SHP77 (cell line): ENCODE measurements at regions not wholly inside any gene's neighbourhood (a gene's known extent, or its start where the extent isn't known, plus 50 kb on each side); places are given as distances from the start of the nearest gene placed in this dataset.
"Not testable (repeated sequence)": the region's sequence is repeated elsewhere in the genome, so short reads cannot be mapped to it uniquely, and the experiment has no call there.

Experiments used
- DNase-seq, 2 experiments: peaks; one replicate each; lab custom pipeline; 2025; lab: John Stamatoyannopoulos, UW

DNA sequence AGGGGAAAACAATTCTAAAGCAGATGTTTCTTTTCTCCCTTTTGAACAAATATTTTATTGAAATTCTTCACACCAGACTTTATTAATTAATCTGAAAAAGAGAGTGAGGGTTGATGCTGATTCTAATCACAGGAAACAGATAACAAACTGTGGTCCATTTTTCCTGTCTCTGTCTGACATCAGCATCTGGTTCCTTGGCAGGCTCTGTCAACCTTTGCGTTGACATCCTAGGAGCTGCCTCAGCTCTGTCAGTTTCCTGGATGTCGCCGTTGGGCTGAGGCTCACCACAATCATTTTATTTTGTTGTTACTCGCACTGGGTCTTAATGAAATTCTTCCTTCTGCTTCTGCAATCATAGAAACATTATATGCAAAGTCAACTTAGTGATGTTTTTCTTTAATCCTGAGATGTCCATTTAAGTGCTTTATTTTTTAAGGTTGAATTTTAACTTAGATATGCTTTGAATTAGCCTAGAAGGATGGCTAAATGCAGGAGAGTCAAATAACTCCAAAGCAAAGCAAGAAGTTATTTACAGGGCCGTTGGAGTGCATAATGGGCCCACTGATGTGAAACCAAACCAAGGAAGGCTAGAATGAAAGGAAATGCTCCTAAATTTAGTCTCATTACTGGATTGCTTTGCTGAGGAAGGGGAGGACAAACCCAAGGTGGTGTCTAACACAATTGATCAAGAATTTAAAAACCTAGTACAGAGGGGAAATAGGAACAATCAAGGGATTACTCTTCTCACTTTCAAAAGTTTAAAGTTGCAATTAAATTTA, 542.4 kb downstream of the FLRT2 start:
- no peak for DNase-seq

DNA sequence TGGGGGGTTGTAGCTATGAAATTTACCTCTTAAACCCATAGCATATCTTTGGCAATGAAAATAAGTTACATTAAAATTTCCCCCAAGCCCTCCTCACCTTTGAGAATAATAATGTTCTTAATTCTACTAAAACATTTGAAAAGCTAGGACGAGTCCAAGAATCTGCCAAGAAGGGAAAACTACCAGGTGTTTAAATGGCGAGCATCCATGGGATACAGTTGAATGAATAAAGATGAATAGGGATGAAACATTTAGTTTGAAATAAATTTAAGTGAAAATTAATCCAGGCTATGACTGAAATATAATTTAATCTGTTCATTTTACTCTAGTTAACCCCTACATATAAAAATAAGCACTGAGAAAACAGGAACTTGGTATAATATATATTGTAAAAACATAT, 536.7 kb downstream of the FLRT2 start:
- DNase-seq = no peak

DNA sequence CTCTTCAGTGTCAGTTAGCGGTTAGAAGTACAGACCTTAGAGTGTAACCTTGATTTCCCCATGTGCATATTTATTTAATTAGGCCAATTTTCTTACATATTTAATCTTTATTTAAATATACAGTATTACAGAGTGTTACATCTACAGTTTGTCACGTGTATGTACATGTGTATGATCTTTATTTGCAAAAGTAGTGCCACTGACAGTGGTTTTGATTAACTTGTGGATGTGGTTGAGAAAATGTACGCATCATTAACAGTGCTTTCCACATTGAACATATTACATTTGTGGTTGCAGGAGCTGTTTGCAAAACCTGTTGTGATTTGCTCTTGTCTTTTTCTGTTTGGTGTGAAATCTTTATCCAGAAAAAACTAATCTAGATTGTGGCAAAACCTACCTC, 535.5 kb downstream of the FLRT2 start:
- no peak for DNase-seq

- DNase-seq = not testable (repeated sequence)
These were observed 534.7 kb downstream of the FLRT2 start for GRCh38 chr14:86064595-86064994.

DNA sequence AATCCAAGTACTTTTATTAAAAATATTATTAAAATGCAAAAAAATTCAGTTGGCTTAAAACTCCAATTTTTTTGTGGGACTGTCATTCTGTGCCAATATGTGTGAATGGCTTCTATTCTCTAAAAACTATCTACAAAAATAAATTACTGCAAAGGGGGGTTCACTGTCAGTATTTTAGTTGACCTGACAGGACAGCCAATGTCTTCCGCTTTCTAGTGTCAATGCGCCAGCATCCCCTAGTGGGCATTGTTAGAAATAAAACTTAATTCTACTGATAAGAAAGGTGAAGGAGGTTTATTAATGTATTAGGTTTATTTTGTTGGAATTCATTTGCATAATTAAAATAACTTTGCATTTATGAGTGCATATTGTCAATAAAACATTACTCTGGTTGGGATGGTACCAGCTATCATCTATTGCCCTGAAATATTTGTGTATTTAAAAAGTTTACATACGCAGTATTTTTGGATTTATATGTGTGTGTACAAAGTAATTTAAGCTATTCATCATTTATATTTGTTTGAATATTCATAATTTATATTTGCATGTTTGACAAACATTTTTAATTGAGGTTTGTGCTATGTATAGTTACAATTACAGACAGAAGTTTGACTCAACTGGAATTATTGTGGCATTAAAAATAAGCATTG, 527.2 kb downstream of the FLRT2 start:
- DNase-seq = peak in 1 of 2 experiments; percentile 42

- peak; percentile 4 to 5 for DNase-seq
These were observed 525.6 kb downstream of the FLRT2 start for GRCh38 chr14:86055512-86056075.

GRCh38 chr14:86052868-86053267, 522.9 kb downstream of the FLRT2 start:
- DNase-seq = no peak

GRCh38 chr14:86050757-86051156, 520.8 kb downstream of the FLRT2 start:
- DNase-seq = no peak

DNA sequence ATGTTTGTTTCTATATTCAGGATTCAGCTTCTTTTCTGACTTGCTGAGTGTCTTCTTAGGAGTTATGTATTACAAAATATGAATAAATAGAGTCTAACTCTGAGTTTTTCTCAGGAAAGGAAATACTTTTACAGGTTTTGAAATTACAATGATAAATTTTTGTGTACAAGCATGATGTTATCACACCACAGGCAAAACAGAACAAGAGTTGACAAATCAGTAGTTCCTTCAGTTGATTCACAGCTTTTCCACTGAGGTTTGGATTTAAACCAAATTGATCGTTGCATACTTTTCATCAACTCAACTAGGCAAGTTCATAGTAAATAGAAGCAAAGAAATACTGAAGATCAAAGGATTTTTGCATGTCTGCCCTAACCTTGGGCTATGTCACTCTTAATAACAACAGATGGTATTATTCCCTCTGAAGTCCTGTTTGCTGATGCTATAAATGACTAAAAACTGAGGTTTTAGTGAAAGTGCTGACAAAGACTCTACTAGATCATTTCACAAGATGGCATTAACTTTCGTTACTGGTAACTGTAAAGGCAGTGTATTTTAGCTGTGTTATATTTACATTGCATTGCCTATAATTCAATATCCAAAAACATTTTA, 520.2 kb downstream of the FLRT2 start:
- no peak for DNase-seq

GRCh38 chr14:86039176-86039575, 509.2 kb downstream of the FLRT2 start:
- no peak for DNase-seq

DNA sequence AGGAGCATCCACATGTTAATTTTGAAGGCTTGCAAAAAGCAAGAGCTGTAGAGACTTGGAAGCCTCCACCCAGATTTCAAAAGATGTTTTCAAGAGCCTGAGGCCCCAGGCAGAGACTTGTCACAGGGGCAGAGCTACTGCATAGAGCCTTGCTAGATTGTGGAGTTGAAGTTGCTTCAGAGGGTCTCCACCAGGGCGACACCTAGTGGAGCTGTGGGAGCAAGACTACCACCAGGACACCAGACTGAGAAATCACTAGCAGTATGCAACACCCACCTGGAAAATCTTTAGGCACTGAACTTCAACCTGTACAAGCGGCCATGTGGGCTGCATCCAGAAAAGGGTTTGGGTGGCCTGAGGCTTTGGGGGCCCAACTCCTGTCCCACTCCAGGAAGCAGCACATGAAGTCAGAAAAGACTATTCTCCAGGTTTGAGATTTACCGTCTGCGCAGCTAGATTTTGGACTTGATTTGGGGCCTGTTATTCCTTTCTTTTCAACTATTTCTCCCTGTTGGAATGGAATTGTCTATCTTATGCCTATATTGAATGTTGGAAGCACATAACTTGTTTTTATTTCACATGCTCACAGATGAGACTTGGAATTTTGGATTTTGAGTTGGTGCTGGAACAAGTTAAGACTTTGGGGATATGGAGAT, 508.6 kb downstream of the FLRT2 start:
- DNase-seq = peak; percentile 2 to 18

- DNase-seq = no peak
These were observed 505.9 kb downstream of the FLRT2 start for GRCh38 chr14:86035882-86036281.

GRCh38 chr14:86027990-86028389, 498.0 kb downstream of the FLRT2 start:
- DNase-seq = no peak

DNA sequence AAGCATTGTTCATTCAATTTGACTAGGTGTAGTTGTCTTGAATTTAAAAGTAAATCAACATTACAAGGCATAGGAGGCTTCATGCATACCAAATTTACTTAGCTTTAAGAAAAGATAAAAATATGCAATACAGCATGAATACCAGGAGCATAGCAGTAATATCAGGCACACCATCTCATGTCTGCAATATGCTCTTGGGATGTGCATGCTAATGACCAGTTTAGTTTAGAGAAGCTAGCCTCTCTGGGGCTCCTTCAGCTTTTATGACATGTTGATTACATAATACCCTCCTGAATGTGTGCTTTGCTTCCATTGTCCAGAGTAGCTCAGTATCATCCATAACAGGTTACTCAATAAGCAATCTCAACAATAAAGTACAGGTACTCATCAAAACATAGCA, 497.2 kb downstream of the FLRT2 start:
- no peak for DNase-seq

DNA sequence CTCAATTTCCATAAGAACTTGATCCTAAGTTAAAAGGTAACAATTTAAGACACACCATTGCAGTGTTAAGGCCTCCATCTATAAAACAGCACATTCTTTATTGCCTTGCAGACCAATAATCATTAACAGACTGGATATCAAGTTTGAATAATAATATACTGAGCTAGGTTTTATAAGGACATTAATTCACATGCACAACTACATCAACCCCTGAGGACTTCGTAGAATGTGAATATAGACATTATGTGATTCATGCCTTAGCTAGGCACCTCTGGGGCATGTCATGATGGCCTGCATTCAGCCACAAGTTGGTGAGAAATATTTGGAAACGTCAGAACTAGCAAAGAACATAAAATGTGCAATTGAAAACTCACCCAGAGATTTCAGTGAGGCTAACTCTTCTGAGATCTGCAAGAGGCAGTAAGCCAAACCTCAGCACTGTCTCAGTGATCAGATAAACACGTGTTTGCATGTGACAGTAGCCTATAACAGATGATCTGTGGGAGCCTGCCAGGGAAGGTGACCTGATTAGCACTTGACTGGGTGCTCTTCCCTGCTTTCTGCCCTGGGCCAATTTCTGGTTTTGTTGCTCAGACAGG, 492.2 kb downstream of the FLRT2 start:
- DNase-seq = no peak

DNA sequence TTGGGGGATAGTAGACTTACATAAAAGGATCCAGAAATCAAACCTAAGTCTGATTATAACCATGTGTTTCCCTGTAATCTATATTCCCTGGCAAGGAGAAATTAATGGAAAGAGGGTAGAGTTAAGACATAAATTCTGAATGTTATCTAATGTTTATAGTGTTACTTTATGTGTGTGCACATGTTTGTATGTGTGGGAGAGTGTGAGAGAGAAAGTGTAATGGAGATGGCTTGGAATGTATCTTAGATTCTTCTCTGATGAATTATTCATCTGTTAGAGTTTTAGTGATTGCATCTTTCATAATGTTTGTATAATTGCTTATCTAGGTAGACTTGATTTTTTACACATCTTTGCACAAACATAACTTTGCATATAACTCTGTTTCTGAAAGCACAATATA, 490.9 kb downstream of the FLRT2 start:
- no peak for DNase-seq

GRCh38 chr14:86015941-86016340, 486.0 kb downstream of the FLRT2 start:
- DNase-seq = no peak

GRCh38 chr14:86015511-86015910, 485.6 kb downstream of the FLRT2 start:
- no peak for DNase-seq

- DNase-seq = peak; percentile 54 to 85
These were observed 483.7 kb downstream of the FLRT2 start for GRCh38 chr14:86013641-86014040.

DNA sequence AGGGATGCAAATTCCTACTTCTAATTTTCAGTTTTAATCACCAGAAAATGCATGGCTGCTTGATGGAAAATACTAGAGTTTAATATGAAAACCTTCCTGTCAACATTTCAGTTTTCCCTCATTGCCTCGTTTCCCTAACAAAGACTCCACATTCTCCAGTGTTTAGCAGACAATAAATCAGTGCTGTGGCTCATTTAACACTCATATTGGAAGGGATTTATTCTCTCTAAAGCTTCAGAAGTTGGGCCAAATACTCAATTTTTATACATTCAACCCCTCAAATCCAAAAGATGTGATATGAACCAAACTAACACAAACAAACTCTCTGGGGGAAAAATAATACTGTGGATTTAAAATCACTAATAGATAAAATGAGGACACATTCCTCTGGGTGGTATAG, 482.5 kb downstream of the FLRT2 start:
- DNase-seq = no peak

- no peak for DNase-seq
These were observed 474.1 kb downstream of the FLRT2 start for GRCh38 chr14:86003998-86004397.

DNA sequence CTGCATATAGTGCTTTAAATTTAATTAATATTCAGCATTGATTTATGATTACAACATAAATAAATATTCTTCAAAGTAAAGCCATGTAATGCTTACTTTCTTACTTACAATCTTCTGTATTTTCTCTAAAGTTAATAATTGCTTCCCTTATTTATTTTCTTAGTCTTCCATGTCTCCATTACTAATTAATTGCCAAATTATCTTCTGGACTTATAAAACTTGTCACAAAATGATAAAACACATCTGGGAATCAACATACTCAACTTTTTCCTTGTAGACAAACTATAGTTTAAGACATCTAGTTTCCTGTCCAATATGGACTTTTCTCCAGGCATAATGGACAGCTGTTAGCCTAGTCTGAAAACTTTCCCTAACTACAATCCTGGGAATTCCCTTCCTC, 466.6 kb downstream of the FLRT2 start:
- no peak for DNase-seq
